Ishikawa (cell line): ENCODE measurements at regions not wholly inside any gene's neighbourhood (a gene's known extent, or its start where the extent isn't known, plus 50 kb on each side); places are given as distances from the start of the nearest gene placed in this dataset.

Source experiments
- CEBPB ChIP-seq: IDR thresholded peaks from 2 replicates; pipeline ENCODE4 v1.6.1; 2012
- EP300 ChIP-seq: IDR thresholded peaks from 2 replicates; pipeline ENCODE4 v1.6.1; 2012; ENCODE audit warnings: borderline replicate concordance

GRCh38 chr11:30665067-30665466 lies 78.9 kb upstream of the MPPED2 start:
- TF ChIP-seq CEBPB (no peak), EP300 (no peak)
